Nephron progenitor cell (in vitro differentiated cells): ENCODE measurements at regions not wholly inside any gene's neighbourhood (a gene's known extent, or its start where the extent isn't known, plus 50 kb on each side); places are given as distances from the start of the nearest gene placed in this dataset.

Experiments used
- DNase-seq: peaks from one replicate; pipeline ENCODE4 v3.0.0; 2021
- H3K27ac Mint-ChIP-seq: 2 replicates; pipeline ENCODE4 v1.8.0; 2021; ENCODE audit warnings: mild to moderate bottlenecking, moderate library complexity, mixed read lengths
- H3K27me3 Mint-ChIP-seq: 2 replicates; pipeline ENCODE4 v1.8.0; 2021; ENCODE audit warnings: mild to moderate bottlenecking, low read depth, mixed read lengths; ENCODE audit not compliant: poor library complexity
- H3K36me3 Mint-ChIP-seq: 2 replicates; pipeline ENCODE4 v1.8.0; 2021; ENCODE audit warnings: low read depth, mixed read lengths
- H3K4me1 Mint-ChIP-seq: 2 replicates; pipeline ENCODE4 v1.8.0; 2021; ENCODE audit warnings: mixed read lengths
- H3K4me3 Mint-ChIP-seq: 2 replicates; pipeline ENCODE4 v1.8.0; 2021; ENCODE audit warnings: mild to moderate bottlenecking, moderate library complexity, mixed read lengths
- H3K9me3 Mint-ChIP-seq: 2 replicates; pipeline ENCODE4 v1.8.0; 2021; ENCODE audit warnings: mild to moderate bottlenecking, moderate library complexity, mixed read lengths
- CTCF ChIP-seq: fragments of 200-600 bp; sonication (generic); IDR thresholded peaks from 2 replicates; pipeline ENCODE4 v1.5.0; 2021; ENCODE audit warnings: antibody characterized with exemption

- Mint-ChIP-seq H3K36me3 (no peaks in the 10 kb centered on the region), H3K9me3 (peaks cover 23% of the 10 kb centered on the region), H3K4me1 (peaks cover 60% of the 10 kb centered on the region), H3K27me3 (peaks cover 24% of the 10 kb centered on the region), H3K27ac (no peak overlapping the region), H3K4me3 (no peak overlapping the region)
- DNase-seq = no peak
- TF ChIP-seq CTCF = no peak
Observed at GRCh38 chr6:4378319-4378996, 243.1 kb upstream of the ECI2 start.

GRCh38 chr6:4377603-4378002, 242.2 kb upstream of the ECI2 start:
- H3K4me3 Mint-ChIP-seq = no peak overlapping the region
- H3K27ac Mint-ChIP-seq = no peak overlapping the region
- peaks cover 22% of the 10 kb centered on the region for H3K27me3 Mint-ChIP-seq
- peak; percentile 39 for DNase-seq
- peaks cover 62% of the 10 kb centered on the region for H3K4me1 Mint-ChIP-seq
- peaks cover 14% of the 10 kb centered on the region for H3K9me3 Mint-ChIP-seq
- no peaks in the 10 kb centered on the region for H3K36me3 Mint-ChIP-seq
- TF ChIP-seq CTCF = no peak

- TF ChIP-seq CTCF = no peak
- H3K4me3 Mint-ChIP-seq = no peak overlapping the region
- peaks cover 54% of the 10 kb centered on the region for H3K4me1 Mint-ChIP-seq
- H3K36me3 Mint-ChIP-seq = no peaks in the 10 kb centered on the region
- no peak for DNase-seq
- H3K27ac Mint-ChIP-seq = no peak overlapping the region
- peaks cover 19% of the 10 kb centered on the region for H3K27me3 Mint-ChIP-seq
- no peaks in the 10 kb centered on the region for H3K9me3 Mint-ChIP-seq
Observed at GRCh38 chr6:4374216-4374615, 238.8 kb upstream of the ECI2 start.

- Mint-ChIP-seq H3K4me3 (no peak overlapping the region), H3K4me1 (peaks cover 45% of the 10 kb centered on the region), H3K36me3 (no peaks in the 10 kb centered on the region), H3K9me3 (peaks cover 3% of the 10 kb centered on the region), H3K27me3 (peaks cover 20% of the 10 kb centered on the region), H3K27ac (peak overlapping the region; percentile 64)
- TF ChIP-seq CTCF = no peak
- no peak for DNase-seq
Observed at GRCh38 chr6:4372866-4373265, 237.5 kb upstream of the ECI2 start.

- H3K4me3 Mint-ChIP-seq = no peak overlapping the region
- H3K9me3 Mint-ChIP-seq = peaks cover 3% of the 10 kb centered on the region
- TF ChIP-seq CTCF = no peak
- H3K27ac Mint-ChIP-seq = no peak overlapping the region
- H3K4me1 Mint-ChIP-seq = peaks cover 43% of the 10 kb centered on the region
- no peaks in the 10 kb centered on the region for H3K36me3 Mint-ChIP-seq
- peaks cover 22% of the 10 kb centered on the region for H3K27me3 Mint-ChIP-seq
- no peak for DNase-seq
Observed at GRCh38 chr6:4371207-4371921, 236.0 kb upstream of the ECI2 start.

GRCh38 chr6:4370066-4370465, 234.7 kb upstream of the ECI2 start:
- no peak overlapping the region for H3K27ac Mint-ChIP-seq
- no peak for DNase-seq

More at GRCh38 chr6:4370066-4370465, 234.7 kb upstream of the ECI2 start:
- no peaks in the 10 kb centered on the region for H3K36me3 Mint-ChIP-seq
- peaks cover 55% of the 10 kb centered on the region for H3K4me1 Mint-ChIP-seq
- TF ChIP-seq CTCF = no peak
- H3K9me3 Mint-ChIP-seq = peaks cover 3% of the 10 kb centered on the region
- peaks cover 18% of the 10 kb centered on the region for H3K27me3 Mint-ChIP-seq
- no peak overlapping the region for H3K4me3 Mint-ChIP-seq
